Astrocyte (in vitro differentiated cells and primary cell): ENCODE measurements at regions not wholly inside any gene's neighbourhood (a gene's known extent, or its start where the extent isn't known, plus 50 kb on each side); places are given as distances from the start of the nearest gene placed in this dataset.
A peak's percentile ranks its signal among the peaks of the same experiment; 100 is the strongest.

ENCODE experiments used
- DNase-seq: peaks from one replicate; pipeline ENCODE4 v3.0.0-alpha.2; 2010; ENCODE audit warnings: low read depth
- FAIRE-seq: peaks from 2 replicates; lab custom pipeline; 2011; peaks lifted over from hg19 to GRCh38; lab: Jason Lieb, UNC
- H2AFZ ChIP-seq: 2 replicates; pipeline ENCODE4 v1.6.0; 2012; ENCODE audit warnings: low read depth, low read length, inconsistent platforms
- H3K27ac ChIP-seq: 2 replicates; pipeline ENCODE4 v1.5.1; 2011; ENCODE audit warnings: low read depth, low read length, inconsistent platforms
- H3K27me3 ChIP-seq: 2 replicates; pipeline ENCODE4 v1.6.0; 2011; ENCODE audit warnings: low read length, inconsistent platforms; ENCODE audit not compliant: insufficient read depth
- H3K36me3 ChIP-seq: 2 replicates; pipeline ENCODE4 v1.5.1; 2011; ENCODE audit warnings: low read length, inconsistent platforms; ENCODE audit not compliant: insufficient read depth
- H3K4me1 ChIP-seq: 2 replicates; pipeline ENCODE4 v1.5.1; 2011; ENCODE audit warnings: low read length, inconsistent platforms; ENCODE audit not compliant: insufficient read depth
- H3K4me2 ChIP-seq: 2 replicates; pipeline ENCODE4 v1.6.0; 2012; ENCODE audit warnings: low read length, inconsistent platforms
- H3K4me3 ChIP-seq: 2 replicates; pipeline ENCODE4 v1.5.1; 2011; ENCODE audit warnings: low read depth, mild to moderate bottlenecking, low read length, inconsistent platforms; ENCODE audit not compliant: insufficient read depth
- H3K79me2 ChIP-seq: 2 replicates; pipeline ENCODE4 v1.6.0; 2012; ENCODE audit warnings: mild to moderate bottlenecking, low read length, inconsistent platforms; ENCODE audit not compliant: insufficient read depth
- H3K9ac ChIP-seq: 2 replicates; pipeline ENCODE4 v1.6.0; 2012; ENCODE audit warnings: mild to moderate bottlenecking, low read length, inconsistent platforms
- H3K9me3 ChIP-seq: 2 replicates; pipeline ENCODE4 v1.5.1; 2012; ENCODE audit warnings: low read depth, mild to moderate bottlenecking, low read length, inconsistent platforms; ENCODE audit not compliant: insufficient read depth
- H4K20me1 ChIP-seq: 2 replicates; pipeline ENCODE4 v1.6.0; 2012; ENCODE audit warnings: low read length, inconsistent platforms; ENCODE audit not compliant: insufficient read depth
- H3K27ac Mint-ChIP-seq: one replicate; pipeline ENCODE4 v1.8.0; 2021; ENCODE audit warnings: mild to moderate bottlenecking, mixed read lengths; ENCODE audit not compliant: unreplicated experiment
- H3K27me3 Mint-ChIP-seq: one replicate; pipeline ENCODE4 v1.8.0; 2021; ENCODE audit warnings: low read depth, mixed read lengths; ENCODE audit not compliant: unreplicated experiment
- H3K36me3 Mint-ChIP-seq: one replicate; pipeline ENCODE4 v1.8.0; 2021; ENCODE audit warnings: low read depth, mixed read lengths; ENCODE audit not compliant: unreplicated experiment
- H3K4me1 Mint-ChIP-seq: one replicate; pipeline ENCODE4 v1.8.0; 2021; ENCODE audit warnings: low read depth, mixed read lengths; ENCODE audit not compliant: unreplicated experiment
- H3K4me3 Mint-ChIP-seq: one replicate; pipeline ENCODE4 v1.8.0; 2021; ENCODE audit warnings: mild to moderate bottlenecking, moderate library complexity, mixed read lengths; ENCODE audit not compliant: unreplicated experiment
- H3K9me3 Mint-ChIP-seq: one replicate; pipeline ENCODE4 v1.8.0; 2021; ENCODE audit warnings: mild to moderate bottlenecking, mixed read lengths; ENCODE audit not compliant: unreplicated experiment
- EZH2 ChIP-seq: IDR thresholded peaks from 2 replicates; pipeline ENCODE4 v1.6.1; 2012; ENCODE audit warnings: mild to moderate bottlenecking, low read length, inconsistent platforms; ENCODE audit not compliant: insufficient read depth
- TF ChIP-seq, protein P1 (sequence below): IDR thresholded peaks from 2 replicates; pipeline ENCODE4 v1.5.1; 2011; ENCODE audit warnings: low read depth, mild to moderate bottlenecking, inconsistent platforms, low read length, moderate library complexity; ENCODE audit not compliant: insufficient read depth

DNA sequence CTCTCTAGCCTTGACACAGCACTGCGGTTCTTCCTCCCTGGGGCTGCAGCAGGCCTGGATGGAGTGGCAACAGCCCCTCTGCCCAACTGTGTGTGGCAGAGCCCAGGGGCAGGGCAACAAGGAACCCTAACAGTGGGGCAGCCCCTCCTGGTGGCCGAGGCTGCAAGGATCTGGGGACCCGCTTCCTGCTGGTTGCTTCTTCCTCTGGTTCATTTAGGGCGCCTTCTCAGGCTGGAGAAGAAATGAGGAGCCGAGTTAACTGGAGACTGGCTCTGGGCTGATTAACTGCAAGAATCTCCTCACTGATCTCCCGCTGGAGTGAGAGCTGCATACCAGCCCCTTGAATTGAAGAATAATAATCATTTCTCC lies 80.1 kb upstream of the EMX2 start:
- Mint-ChIP-seq H3K4me3 (no peak overlapping the region), H3K27ac (peak overlapping the region; percentile 43), H3K4me1 (peaks cover 9% of the 10 kb centered on the region), H3K36me3 (peaks cover 2% of the 10 kb centered on the region), H3K9me3 (peaks cover 2% of the 10 kb centered on the region), H3K27me3 (peaks cover 20% of the 10 kb centered on the region)
- H3K36me3 ChIP-seq = no peaks in the 10 kb centered on the region
- FAIRE-seq = peak; percentile 20
- H3K4me2 ChIP-seq = no peak overlapping the region
- no peak overlapping the region for H3K4me3 ChIP-seq
- no peak for TF ChIP-seq EZH2
- TF ChIP-seq, protein P1, sequence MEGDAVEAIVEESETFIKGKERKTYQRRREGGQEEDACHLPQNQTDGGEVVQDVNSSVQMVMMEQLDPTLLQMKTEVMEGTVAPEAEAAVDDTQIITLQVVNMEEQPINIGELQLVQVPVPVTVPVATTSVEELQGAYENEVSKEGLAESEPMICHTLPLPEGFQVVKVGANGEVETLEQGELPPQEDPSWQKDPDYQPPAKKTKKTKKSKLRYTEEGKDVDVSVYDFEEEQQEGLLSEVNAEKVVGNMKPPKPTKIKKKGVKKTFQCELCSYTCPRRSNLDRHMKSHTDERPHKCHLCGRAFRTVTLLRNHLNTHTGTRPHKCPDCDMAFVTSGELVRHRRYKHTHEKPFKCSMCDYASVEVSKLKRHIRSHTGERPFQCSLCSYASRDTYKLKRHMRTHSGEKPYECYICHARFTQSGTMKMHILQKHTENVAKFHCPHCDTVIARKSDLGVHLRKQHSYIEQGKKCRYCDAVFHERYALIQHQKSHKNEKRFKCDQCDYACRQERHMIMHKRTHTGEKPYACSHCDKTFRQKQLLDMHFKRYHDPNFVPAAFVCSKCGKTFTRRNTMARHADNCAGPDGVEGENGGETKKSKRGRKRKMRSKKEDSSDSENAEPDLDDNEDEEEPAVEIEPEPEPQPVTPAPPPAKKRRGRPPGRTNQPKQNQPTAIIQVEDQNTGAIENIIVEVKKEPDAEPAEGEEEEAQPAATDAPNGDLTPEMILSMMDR = no peak
- H3K27ac ChIP-seq = no peak overlapping the region
- H3K9ac ChIP-seq = peak overlapping the region; percentile 0
- H3K27me3 ChIP-seq = no peaks in the 10 kb centered on the region
- H3K79me2 ChIP-seq = no peaks in the 10 kb centered on the region
- H3K9me3 ChIP-seq = peaks cover 6% of the 10 kb centered on the region
- no peak for DNase-seq
- H4K20me1 ChIP-seq = no peaks in the 10 kb centered on the region
- H3K4me1 ChIP-seq = peaks cover 5% of the 10 kb centered on the region
- H2AFZ ChIP-seq = peak overlapping the region; percentile 29

DNA sequence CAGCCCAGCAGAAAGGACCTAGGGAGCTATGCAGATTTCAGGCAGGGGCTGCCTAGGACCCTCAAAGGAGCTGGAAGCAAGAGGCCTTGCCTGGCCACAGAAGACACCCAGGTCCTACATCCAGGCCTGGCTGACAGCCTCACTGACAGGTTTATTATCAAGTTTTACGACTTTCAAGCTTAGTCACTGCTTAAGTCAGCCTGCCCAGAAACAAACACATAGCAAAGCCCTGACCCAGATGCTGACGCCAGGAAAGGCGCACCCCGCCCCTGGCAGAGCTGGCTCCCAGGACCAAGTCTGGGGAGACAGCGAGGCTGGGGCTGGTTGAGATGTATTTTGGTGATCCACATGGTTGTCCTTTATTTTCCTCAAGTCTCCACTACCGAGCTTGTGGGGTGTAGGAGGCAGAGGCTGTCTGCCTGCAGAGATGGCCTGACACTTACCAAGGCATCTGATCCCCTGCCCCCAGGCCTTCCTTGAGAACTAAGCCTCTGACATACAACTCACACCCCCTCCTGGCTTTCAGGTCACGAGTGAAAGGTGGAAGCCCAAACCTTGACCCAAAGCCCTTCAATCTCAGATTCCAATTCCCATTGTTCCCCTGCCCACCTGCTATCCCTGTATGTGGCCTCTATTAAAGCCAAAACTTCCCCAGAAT lies 80.7 kb upstream of the EMX2 start:
- H3K27ac Mint-ChIP-seq = peak overlapping the region; percentile 43
- no peak overlapping the region for H3K4me2 ChIP-seq
- TF ChIP-seq, protein P1 = no peak
- no peak for TF ChIP-seq EZH2
- H3K27ac ChIP-seq = no peak overlapping the region
- H3K36me3 ChIP-seq = no peaks in the 10 kb centered on the region
- H4K20me1 ChIP-seq = no peaks in the 10 kb centered on the region
- H2AFZ ChIP-seq = peak overlapping the region; percentile 29
- peak; percentile 81 for FAIRE-seq
- H3K4me3 ChIP-seq = no peak overlapping the region
- H3K9me3 Mint-ChIP-seq = peaks cover 2% of the 10 kb centered on the region
- peaks cover 17% of the 10 kb centered on the region for H3K27me3 Mint-ChIP-seq
- peak overlapping the region; percentile 0 for H3K9ac ChIP-seq
- H3K9me3 ChIP-seq = peaks cover 6% of the 10 kb centered on the region
- no peak overlapping the region for H3K4me3 Mint-ChIP-seq
- H3K4me1 ChIP-seq = peaks cover 5% of the 10 kb centered on the region
- DNase-seq = peak; percentile 85
- peaks cover 9% of the 10 kb centered on the region for H3K4me1 Mint-ChIP-seq
- H3K79me2 ChIP-seq = no peaks in the 10 kb centered on the region
- peaks cover 2% of the 10 kb centered on the region for H3K36me3 Mint-ChIP-seq
- no peaks in the 10 kb centered on the region for H3K27me3 ChIP-seq
